Gastrocnemius medialis (tissue), 4 donors: ENCODE measurements at regions not wholly inside any gene's neighbourhood (a gene's known extent, or its start where the extent isn't known, plus 50 kb on each side); places are given as distances from the start of the nearest gene placed in this dataset.
A peak's percentile ranks its signal among the peaks of the same experiment; 100 is the strongest.

ENCODE experiments used
- ATAC-seq, 2 donors: fragments of 150-250 bp; one replicate each; pipeline ENCODE4 v1.9.1; 2016
- DNase-seq, 2 donors: peaks; one replicate each; pipeline ENCODE4 v3.0.0-alpha.2; 2019
- H3K27ac ChIP-seq, 4 donors: fragments of 200-600 bp; sonication (generic); 1 replicate in 1 of 4; 2 replicates in 3 of 4; pipeline ENCODE4 v1.5.1; 2016 to 2018; ENCODE audit warnings: mild to moderate bottlenecking in 2 of 4, moderate library complexity in 1 of 4
- H3K27me3 ChIP-seq, 3 donors: fragments of 200-600 bp; sonication (generic) in 2 of 3; 1 replicate in 1 of 3; 2 replicates in 2 of 3; pipeline versions ENCODE4 v1.5.1 to v1.6.0; 2016 to 2019; ENCODE audit warnings: mild to moderate bottlenecking in 1 of 3, moderate library complexity in 1 of 3
- H3K36me3 ChIP-seq, 2 donors: fragments of 200-600 bp; sonication (generic) in 1 of 2; one replicate each; pipeline ENCODE4 v1.5.1; 2017 to 2018
- H3K4me1 ChIP-seq, 2 donors: fragments of 200-600 bp; sonication (generic) in 1 of 2; one replicate each; pipeline ENCODE4 v1.5.1; 2016 to 2017; ENCODE audit warnings: mild to moderate bottlenecking in 2 of 2
- H3K4me3 ChIP-seq, 4 donors: fragments of 200-600 bp; sonication (generic) in 3 of 4; 1 replicate in 1 of 4; 2 replicates in 3 of 4; pipeline ENCODE4 v1.5.1; 2016 to 2019; ENCODE audit warnings: mild to moderate bottlenecking in 2 of 4
- H3K9me3 ChIP-seq, 3 donors: fragments of 200-600 bp; sonication (generic) in 2 of 3; 1 replicate in 1 of 3; 2 replicates in 2 of 3; pipeline ENCODE4 v1.5.1; 2016 to 2019
- CTCF ChIP-seq, 5 experiments: fragments of 450-650 bp in 3 of 5; fragments of 200-600 bp in 2 of 5; sonication (generic) in 2 of 5; IDR thresholded peaks in 4 of 5; conservative IDR thresholded peaks in 1 of 5; 1 replicate in 4 of 5; 2 replicates in 1 of 5; pipeline ENCODE4 v1.5.1; 2016 to 2019; ENCODE audit warnings: antibody characterized with exemption in 5 of 5, mild to moderate bottlenecking in 3 of 5, moderate library complexity in 3 of 5
- POLR2A ChIP-seq, 2 donors: fragments of 450-650 bp; IDR thresholded peaks; one replicate each; pipeline ENCODE4 v1.6.1; 2017; ENCODE audit warnings: antibody characterized with exemption in 2 of 2, mild to moderate bottlenecking in 2 of 2, moderate library complexity in 2 of 2
- in situ Hi-C, 4 donors: fragments of 200-750 bp; cut with MboI; loops; one replicate each; pipeline versions ENCODE4 v1.15.0 to v1.8.0; 2017; ENCODE audit warnings: low sequenced_read_pairs in 4 of 4
- intact Hi-C: fragments of 100-400 bp; cut with DNase I; formaldehyde crosslinking; loops from one replicate; pipeline ENCODE4 v1.15.1; 2023; ENCODE audit warnings: low total_unique reads

GRCh38 chrX:39227371-39227770 is 426.1 kb downstream of the MID1IP1 start:
- intact Hi-C loops = no loop called here
- H3K4me3 ChIP-seq = no peak overlapping the region

GRCh38 chrX:39238006-39238405 is 436.7 kb downstream of the MID1IP1 start:
- H3K27me3 ChIP-seq = no peaks in the 10 kb centered on the region
- H3K36me3 ChIP-seq = no peaks in the 10 kb centered on the region
- H3K9me3 ChIP-seq = no peaks in the 10 kb centered on the region
- no peak for DNase-seq
- in situ Hi-C loops (no loop called here), intact Hi-C loops (no loop called here)
- H3K4me3 ChIP-seq = no peak overlapping the region
- H3K4me1 ChIP-seq = no peaks in the 10 kb centered on the region
- no peak for ATAC-seq
- TF ChIP-seq CTCF (IDR thresholded peaks at IDR 0.05 in 4 of 5, conservative IDR thresholded peaks at IDR 0.05 in 1 of 5) (no peak), POLR2A (IDR thresholded peaks at IDR 0.05) (no peak)
- H3K27ac ChIP-seq = no peak overlapping the region

More at GRCh38 chrX:39227371-39227770, 426.1 kb downstream of the MID1IP1 start:
- no peaks in the 10 kb centered on the region for H3K9me3 ChIP-seq
- ATAC-seq (no peak), DNase-seq (no peak)
- TF ChIP-seq POLR2A (IDR thresholded peaks at IDR 0.05) (no peak), CTCF (IDR thresholded peaks at IDR 0.05 in 4 of 5, conservative IDR thresholded peaks at IDR 0.05 in 1 of 5) (no peak)
- in situ Hi-C loops = no loop called here
- H3K27me3 ChIP-seq = peaks cover 0 to 5% (median 0%) of the 10 kb centered on the region in 3 donors
- no peaks in the 10 kb centered on the region for H3K4me1 ChIP-seq
- H3K36me3 ChIP-seq = no peaks in the 10 kb centered on the region
- no peak overlapping the region for H3K27ac ChIP-seq

DNA sequence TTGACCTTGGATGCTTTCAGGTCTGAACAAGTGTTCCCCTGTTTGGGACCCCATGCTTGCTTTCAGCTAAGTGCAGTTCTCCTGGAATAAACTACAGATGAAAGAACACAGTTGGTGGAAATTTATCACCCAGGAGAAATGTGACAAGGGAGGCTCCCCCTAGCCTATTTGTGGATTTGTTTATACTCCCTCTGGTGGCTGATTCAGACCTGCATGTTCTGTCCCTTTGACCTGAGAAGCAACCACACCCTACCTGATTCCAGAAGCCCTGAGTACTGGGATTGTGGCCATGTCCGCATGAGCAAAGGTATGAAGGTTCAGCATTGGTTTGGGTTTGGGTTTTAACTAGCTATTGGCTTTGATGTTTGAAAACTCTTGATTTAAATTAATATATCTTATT is 440.9 kb downstream of the MID1IP1 start:
- Histone ChIP-seq H3K27ac (no peak overlapping the region), H3K27me3 (no peaks in the 10 kb centered on the region), H3K4me3 (no peak overlapping the region), H3K4me1 (no peaks in the 10 kb centered on the region), H3K9me3 (no peaks in the 10 kb centered on the region), H3K36me3 (no peaks in the 10 kb centered on the region)
- in situ Hi-C loops = loop anchor here in 2 of 4 donors (5.0 to 10.0 kb wide), 2 partner anchors 487 to 490 kb away; no protein-coding TSS in a partner anchor
- intact Hi-C loops = loop anchor here (5.0 kb wide), 3 partner anchors 80 to 490 kb away; no protein-coding TSS in a partner anchor
- TF ChIP-seq CTCF (IDR thresholded peaks at IDR 0.05 in 4 of 5, conservative IDR thresholded peaks at IDR 0.05 in 1 of 5) = peak; percentile 21 to 57 (median 46)
- no peak for TF ChIP-seq POLR2A (IDR thresholded peaks at IDR 0.05)
- peak; percentile 17 to 18 for DNase-seq
- peak; percentile 81 to 91 for ATAC-seq

DNA sequence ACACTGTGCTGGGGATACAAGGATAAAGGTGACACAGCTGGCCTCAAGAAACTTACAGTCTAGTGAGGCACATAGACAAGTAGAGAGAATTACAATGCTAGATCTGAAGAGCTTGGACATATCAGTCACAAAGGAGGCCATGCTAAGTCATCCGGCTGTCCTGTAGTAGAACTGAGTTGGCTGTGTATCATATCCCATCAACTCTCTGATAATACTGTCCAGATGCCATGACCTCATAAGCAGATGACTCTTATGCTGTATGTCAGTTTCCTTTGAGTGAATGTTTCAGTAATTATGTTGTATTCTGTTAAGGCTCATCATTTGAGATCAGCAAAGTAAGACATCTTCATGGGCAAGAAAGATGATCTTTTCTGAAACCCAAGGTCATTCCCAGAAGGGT is 442.9 kb downstream of the MID1IP1 start:
- Histone ChIP-seq H3K27me3 (no peaks in the 10 kb centered on the region), H3K36me3 (no peaks in the 10 kb centered on the region), H3K4me3 (no peak overlapping the region), H3K9me3 (no peaks in the 10 kb centered on the region), H3K4me1 (no peaks in the 10 kb centered on the region), H3K27ac (no peak overlapping the region)
- DNase-seq (no peak), ATAC-seq (no peak)
- no peak for TF ChIP-seq CTCF (IDR thresholded peaks at IDR 0.05 in 4 of 5, conservative IDR thresholded peaks at IDR 0.05 in 1 of 5)
- TF ChIP-seq POLR2A (IDR thresholded peaks at IDR 0.05) = no peak
- in situ Hi-C loops (loop anchor here in 2 of 4 donors (5.0 to 10.0 kb wide), 2 partner anchors 489 to 492 kb away; no protein-coding TSS in a partner anchor), intact Hi-C loops (loop anchor here (5.0 kb wide), 3 partner anchors 82 to 492 kb away; no protein-coding TSS in a partner anchor)

GRCh38 chrX:39245024-39245423 is 443.8 kb downstream of the MID1IP1 start:
- intact Hi-C loops = no loop called here
- Histone ChIP-seq H3K36me3 (no peaks in the 10 kb centered on the region), H3K4me3 (no peak overlapping the region), H3K27ac (no peak overlapping the region), H3K9me3 (no peaks in the 10 kb centered on the region), H3K27me3 (no peaks in the 10 kb centered on the region), H3K4me1 (no peaks in the 10 kb centered on the region)
- TF ChIP-seq POLR2A (IDR thresholded peaks at IDR 0.05) (no peak), CTCF (IDR thresholded peaks at IDR 0.05 in 4 of 5, conservative IDR thresholded peaks at IDR 0.05 in 1 of 5) (no peak)
- DNase-seq (no peak), ATAC-seq (no peak)
- in situ Hi-C loops = loop anchor here in 1 of 4 donors (10.0 kb wide), 1 partner anchor 490 kb away; no protein-coding TSS in a partner anchor
